HG03159 (cell line): ENCODE measurements at regions not wholly inside any gene's neighbourhood (a gene's known extent, or its start where the extent isn't known, plus 50 kb on each side); places are given as distances from the start of the nearest gene placed in this dataset.

Experiments
- ATAC-seq: cut with Tn5 transposase; IDR thresholded peaks from one replicate; pipeline ENCODE4 v1.9.1; 2021; ENCODE audit warnings: mild to moderate bottlenecking, moderate library complexity; ENCODE audit not compliant: unreplicated experiment

- ATAC-seq: no peak
Measured at GRCh38 chr12:77366616-77367015, 301.2 kb upstream of the E2F7 start.

- no peak for ATAC-seq
Measured at GRCh38 chr12:77364400-77364799, 299.0 kb upstream of the E2F7 start.

- no peak for ATAC-seq
Measured at GRCh38 chr12:77362509-77363210, 297.3 kb upstream of the E2F7 start.

GRCh38 chr12:77357655-77358054 lies 292.3 kb upstream of the E2F7 start:
- no peak for ATAC-seq

GRCh38 chr12:77354766-77355362 lies 289.5 kb upstream of the E2F7 start:
- ATAC-seq: no peak

- no peak for ATAC-seq
Measured at GRCh38 chr12:77352946-77353345, 287.6 kb upstream of the E2F7 start.

GRCh38 chr12:77351860-77352259 lies 286.5 kb upstream of the E2F7 start:
- no peak for ATAC-seq

- no peak for ATAC-seq
Measured at GRCh38 chr12:77349689-77350370, 284.5 kb upstream of the E2F7 start.

GRCh38 chr12:77347017-77347416 lies 281.6 kb upstream of the E2F7 start:
- ATAC-seq: no peak

GRCh38 chr12:77345336-77345735 lies 280.0 kb upstream of the E2F7 start:
- ATAC-seq: no peak

- ATAC-seq: no peak
Measured at GRCh38 chr12:77344651-77345050, 279.3 kb upstream of the E2F7 start.

GRCh38 chr12:77343291-77343690 lies 277.9 kb upstream of the E2F7 start:
- ATAC-seq: no peak

GRCh38 chr12:77342253-77342652 lies 276.9 kb upstream of the E2F7 start:
- no peak for ATAC-seq

GRCh38 chr12:77339610-77340009 lies 274.2 kb upstream of the E2F7 start:
- no peak for ATAC-seq

GRCh38 chr12:77337362-77337761 lies 272.0 kb upstream of the E2F7 start:
- ATAC-seq: no peak

- ATAC-seq: no peak
Measured at GRCh38 chr12:77334806-77335205, 269.4 kb upstream of the E2F7 start.

- ATAC-seq: no peak
Measured at GRCh38 chr12:77328326-77328725, 263.0 kb upstream of the E2F7 start.

GRCh38 chr12:77325511-77326236 lies 260.3 kb upstream of the E2F7 start:
- no peak for ATAC-seq

GRCh38 chr12:77324763-77325468 lies 259.5 kb upstream of the E2F7 start:
- ATAC-seq: peak; percentile 94

GRCh38 chr12:77324416-77324762 lies 259.0 kb upstream of the E2F7 start:
- ATAC-seq: no peak

GRCh38 chr12:77323788-77324415 lies 258.5 kb upstream of the E2F7 start:
- ATAC-seq: no peak
